Keratinocyte (primary cell): ENCODE measurements at regions not wholly inside any gene's neighbourhood (a gene's known extent, or its start where the extent isn't known, plus 50 kb on each side); places are given as distances from the start of the nearest gene placed in this dataset.

Source experiments
- DNase-seq: peaks from one replicate; pipeline ENCODE4 v3.0.0-alpha.2; 2011; ENCODE audit warnings: low read depth, missing footprints, low spot score
- FAIRE-seq: peaks from 2 replicates; lab custom pipeline; 2011; peaks lifted over from hg19 to GRCh38; lab: Jason Lieb, UNC
- H2AFZ ChIP-seq: 2 replicates; pipeline ENCODE4 v1.6.0; 2012; ENCODE audit warnings: low read length, control low read depth, inconsistent platforms; ENCODE audit not compliant: control insufficient read depth
- H3K27ac ChIP-seq: 2 replicates; pipeline ENCODE4 v1.5.1; 2011; ENCODE audit warnings: low read length; ENCODE audit not compliant: control insufficient read depth, insufficient read depth
- H3K27me3 ChIP-seq: 3 replicates; pipeline ENCODE4 v1.6.0; 2011; ENCODE audit warnings: low read length; ENCODE audit not compliant: control insufficient read depth, insufficient read depth; ENCODE audit errors: extremely low read depth
- H3K36me3 ChIP-seq, 2 experiments: 2 replicates in 1 of 2; 3 replicates in 1 of 2; pipeline ENCODE4 v1.5.1; 2011; ENCODE audit warnings: low read length in 2 of 2, mild to moderate bottlenecking in 1 of 2; ENCODE audit not compliant: control insufficient read depth in 2 of 2, insufficient read depth in 2 of 2; ENCODE audit errors: extremely low read depth in 1 of 2
- H3K4me1 ChIP-seq: 3 replicates; pipeline ENCODE4 v1.5.1; 2011; ENCODE audit warnings: low read length; ENCODE audit not compliant: control insufficient read depth, insufficient read depth; ENCODE audit errors: extremely low read depth
- H3K4me2 ChIP-seq: 3 replicates; pipeline ENCODE4 v1.6.0; 2011; ENCODE audit warnings: low read depth, low read length; ENCODE audit not compliant: control insufficient read depth, insufficient read depth; ENCODE audit errors: extremely low read depth
- H3K4me3 ChIP-seq, 3 experiments: fragments of 200-600 bp in 1 of 3; sonication (generic) in 1 of 3; 2 replicates in 2 of 3; 3 replicates in 1 of 3; pipeline ENCODE4 v1.5.1; 2011 to 2016; ENCODE audit warnings: low read length in 3 of 3, mild to moderate bottlenecking in 3 of 3, control low read depth in 2 of 3, inconsistent platforms in 1 of 3, low read depth in 1 of 3, mixed read lengths in 1 of 3, mixed run types in 1 of 3, moderate library complexity in 1 of 3; ENCODE audit not compliant: control insufficient read depth in 2 of 3, insufficient read depth in 2 of 3; ENCODE audit errors: extremely low read depth in 1 of 3
- H3K79me2 ChIP-seq: 2 replicates; pipeline ENCODE4 v1.6.0; 2012; ENCODE audit warnings: low read length; ENCODE audit not compliant: control insufficient read depth, insufficient read depth
- H3K9ac ChIP-seq: 3 replicates; pipeline ENCODE4 v1.6.0; 2011; ENCODE audit warnings: low read length; ENCODE audit not compliant: control insufficient read depth, insufficient read depth; ENCODE audit errors: extremely low read depth
- H3K9me1 ChIP-seq: 3 replicates; pipeline ENCODE4 v1.6.0; 2011; ENCODE audit warnings: low read length; ENCODE audit not compliant: control insufficient read depth, insufficient read depth; ENCODE audit errors: extremely low read depth
- H3K9me3 ChIP-seq: 2 replicates; pipeline ENCODE4 v1.5.1; 2012; ENCODE audit warnings: low read depth, low read length; ENCODE audit not compliant: control insufficient read depth
- H4K20me1 ChIP-seq: 3 replicates; pipeline ENCODE4 v1.6.0; 2011; ENCODE audit warnings: low read length; ENCODE audit not compliant: control insufficient read depth, insufficient read depth; ENCODE audit errors: extremely low read depth
- EZH2 ChIP-seq: IDR thresholded peaks from one replicate; pipeline ENCODE4 v1.6.1; 2012; ENCODE audit warnings: inconsistent platforms, mild to moderate bottlenecking, low read length, moderate library complexity
- dilution Hi-C: fragments of 300-500 bp; cut with MboI; formaldehyde crosslinking; loops from one replicate; pipeline ENCODE4 v1.7.0; 2020; ENCODE audit warnings: low sequenced_read_pairs; ENCODE audit not compliant: extremely low pct_ligation_motif_present
- TF ChIP-seq, protein P1 (sequence below), 3 experiments: IDR thresholded peaks in 1 of 3; conservative IDR thresholded peaks in 1 of 3; optimal IDR thresholded peaks in 1 of 3; 2 replicates in 2 of 3; 3 replicates in 1 of 3; pipeline versions ENCODE3 to v1.5.1; 2011; ENCODE audit warnings: low read length in 3 of 3, mild to moderate bottlenecking in 3 of 3, moderate library complexity in 2 of 3, control low read depth in 1 of 3, inconsistent platforms in 1 of 3; ENCODE audit not compliant: insufficient read depth in 2 of 3; ENCODE audit errors: extremely low read depth in 1 of 3

DNA sequence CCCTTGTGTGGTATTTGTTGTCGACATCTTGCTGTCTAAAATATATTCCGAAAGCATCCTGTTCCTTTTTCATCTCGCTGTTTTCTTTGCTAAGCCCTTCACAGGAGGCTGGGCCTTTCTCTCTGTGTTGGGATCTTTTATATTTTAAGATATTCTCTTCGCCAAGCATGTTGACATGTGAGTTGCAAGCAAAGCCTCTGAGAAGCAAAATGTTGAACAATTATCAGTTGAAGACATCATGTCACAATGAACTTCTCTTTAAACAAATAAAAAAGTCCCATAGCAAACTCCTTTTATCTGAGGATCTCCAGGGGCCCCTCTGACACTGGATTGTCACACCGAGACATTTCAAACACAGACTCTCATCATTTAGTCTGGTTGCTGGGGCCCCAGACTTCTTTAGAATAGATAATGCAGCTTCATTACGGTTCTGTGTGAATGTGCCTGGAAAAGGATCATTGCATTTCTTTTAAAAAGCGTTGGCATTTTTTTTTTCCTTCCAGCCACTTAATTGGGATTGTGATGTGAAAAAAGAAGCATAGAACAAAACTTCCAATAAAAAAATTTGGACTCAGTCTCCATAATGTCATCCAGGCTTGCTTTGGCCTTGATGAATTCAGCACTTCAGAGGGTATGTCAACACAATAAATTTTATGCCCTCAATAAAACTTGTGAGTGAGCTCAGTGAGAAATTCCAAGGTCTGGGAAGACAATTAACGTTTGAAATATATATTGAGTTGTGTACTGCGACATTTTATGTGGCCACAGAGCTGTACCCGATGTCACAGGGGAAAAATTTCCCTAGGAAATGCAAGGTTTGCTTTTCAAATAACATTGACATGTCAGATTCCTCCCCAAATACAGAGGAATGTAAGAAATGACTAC lies 496.8 kb downstream of the XYLT1 start:
- H3K36me3 ChIP-seq, result no peaks in the 10 kb centered on the region
- no peaks in the 10 kb centered on the region for H4K20me1 ChIP-seq
- H3K27ac ChIP-seq, result no peak overlapping the region
- dilution Hi-C loops, result no loop called here
- TF ChIP-seq, protein P1, sequence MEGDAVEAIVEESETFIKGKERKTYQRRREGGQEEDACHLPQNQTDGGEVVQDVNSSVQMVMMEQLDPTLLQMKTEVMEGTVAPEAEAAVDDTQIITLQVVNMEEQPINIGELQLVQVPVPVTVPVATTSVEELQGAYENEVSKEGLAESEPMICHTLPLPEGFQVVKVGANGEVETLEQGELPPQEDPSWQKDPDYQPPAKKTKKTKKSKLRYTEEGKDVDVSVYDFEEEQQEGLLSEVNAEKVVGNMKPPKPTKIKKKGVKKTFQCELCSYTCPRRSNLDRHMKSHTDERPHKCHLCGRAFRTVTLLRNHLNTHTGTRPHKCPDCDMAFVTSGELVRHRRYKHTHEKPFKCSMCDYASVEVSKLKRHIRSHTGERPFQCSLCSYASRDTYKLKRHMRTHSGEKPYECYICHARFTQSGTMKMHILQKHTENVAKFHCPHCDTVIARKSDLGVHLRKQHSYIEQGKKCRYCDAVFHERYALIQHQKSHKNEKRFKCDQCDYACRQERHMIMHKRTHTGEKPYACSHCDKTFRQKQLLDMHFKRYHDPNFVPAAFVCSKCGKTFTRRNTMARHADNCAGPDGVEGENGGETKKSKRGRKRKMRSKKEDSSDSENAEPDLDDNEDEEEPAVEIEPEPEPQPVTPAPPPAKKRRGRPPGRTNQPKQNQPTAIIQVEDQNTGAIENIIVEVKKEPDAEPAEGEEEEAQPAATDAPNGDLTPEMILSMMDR (optimal IDR thresholded peaks at IDR 0.05 in 1 of 3, IDR thresholded peaks at IDR 0.05 in 1 of 3, conservative IDR thresholded peaks at IDR 0.05 in 1 of 3; ENCODE audit: extremely low read depth in 1 of 3, insufficient read depth in 2 of 3, low read length in 3 of 3), result no peak
- no peak for TF ChIP-seq EZH2
- H2AFZ ChIP-seq, result no peak overlapping the region
- FAIRE-seq (no peak), DNase-seq (no peak)
- H3K9me3 ChIP-seq, result no peaks in the 10 kb centered on the region
- no peak overlapping the region for H3K9ac ChIP-seq
- no peaks in the 10 kb centered on the region for H3K79me2 ChIP-seq
- H3K4me3 ChIP-seq, result no peak overlapping the region
- no peaks in the 10 kb centered on the region for H3K9me1 ChIP-seq
- H3K4me2 ChIP-seq, result no peak overlapping the region
- no peaks in the 10 kb centered on the region for H3K4me1 ChIP-seq
- no peaks in the 10 kb centered on the region for H3K27me3 ChIP-seq

DNA sequence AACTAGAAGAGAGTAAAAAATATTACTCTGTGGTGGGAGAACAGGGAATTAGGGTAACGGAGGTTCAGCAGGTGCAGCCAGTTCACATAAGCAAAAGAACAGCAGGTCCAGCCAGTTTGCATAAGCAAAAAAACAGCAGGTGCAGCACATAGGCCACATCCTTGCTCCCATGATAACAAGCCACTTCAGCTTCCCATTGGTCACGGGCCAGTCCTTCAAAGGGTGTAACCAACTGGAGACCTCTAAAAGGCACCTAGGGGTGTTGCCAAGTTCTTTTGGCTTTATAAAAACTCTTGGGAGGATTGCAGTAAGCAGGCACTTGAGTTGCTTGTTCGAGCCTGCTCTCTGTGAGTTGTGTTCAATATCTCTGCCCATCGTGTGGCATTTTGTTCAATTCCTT lies 488.1 kb downstream of the XYLT1 start:
- H3K9ac ChIP-seq, result no peak overlapping the region
- DNase-seq, result no peak
- H3K79me2 ChIP-seq, result no peaks in the 10 kb centered on the region
- no peaks in the 10 kb centered on the region for H4K20me1 ChIP-seq
- no peak overlapping the region for H3K4me2 ChIP-seq
- no peaks in the 10 kb centered on the region for H3K9me1 ChIP-seq
- no peak overlapping the region for H3K27ac ChIP-seq
- H3K4me3 ChIP-seq, result no peak overlapping the region
- no peak for TF ChIP-seq EZH2
- TF ChIP-seq, protein P1 (optimal IDR thresholded peaks at IDR 0.05 in 1 of 3, IDR thresholded peaks at IDR 0.05 in 1 of 3, conservative IDR thresholded peaks at IDR 0.05 in 1 of 3; ENCODE audit: extremely low read depth in 1 of 3, insufficient read depth in 2 of 3, low read length in 3 of 3), result no peak
- no peaks in the 10 kb centered on the region for H3K27me3 ChIP-seq
- dilution Hi-C loops, result no loop called here
- no peak for FAIRE-seq
- no peak overlapping the region for H2AFZ ChIP-seq
- no peaks in the 10 kb centered on the region for H3K36me3 ChIP-seq
- H3K9me3 ChIP-seq, result no peaks in the 10 kb centered on the region
- H3K4me1 ChIP-seq, result no peaks in the 10 kb centered on the region
